GM23338 (cell line): ENCODE measurements at regions not wholly inside any gene's neighbourhood (a gene's known extent, or its start where the extent isn't known, plus 50 kb on each side); places are given as distances from the start of the nearest gene placed in this dataset.

ENCODE experiments used
- REST ChIP-seq: IDR thresholded peaks from one replicate; pipeline ENCODE4 v1.6.1; 2018; ENCODE audit warnings: antibody characterized with exemption; ENCODE audit not compliant: unreplicated experiment
- STAT1 ChIP-seq: IDR thresholded peaks from one replicate; pipeline ENCODE4 v1.6.1; 2016; ENCODE audit warnings: antibody characterized with exemption; ENCODE audit not compliant: unreplicated experiment
- ZNF331 ChIP-seq: fragments of 250-450 bp; sonication (Bioruptor Pico); IDR thresholded peaks from 2 replicates; pipeline ENCODE4 v1.5.0; 2020; ENCODE audit warnings: low read depth, mild to moderate bottlenecking, moderate library complexity
- ZNF462 ChIP-seq: fragments of 250-450 bp; sonication (Bioruptor Pico); IDR thresholded peaks from 2 replicates; pipeline ENCODE4 v1.5.0; 2020; ENCODE audit warnings: mild to moderate bottlenecking, moderate library complexity
- TF ChIP-seq, protein P1 (sequence below): IDR thresholded peaks from 2 replicates; pipeline ENCODE4 v1.6.1; 2016; ENCODE audit warnings: antibody characterized with exemption

DNA sequence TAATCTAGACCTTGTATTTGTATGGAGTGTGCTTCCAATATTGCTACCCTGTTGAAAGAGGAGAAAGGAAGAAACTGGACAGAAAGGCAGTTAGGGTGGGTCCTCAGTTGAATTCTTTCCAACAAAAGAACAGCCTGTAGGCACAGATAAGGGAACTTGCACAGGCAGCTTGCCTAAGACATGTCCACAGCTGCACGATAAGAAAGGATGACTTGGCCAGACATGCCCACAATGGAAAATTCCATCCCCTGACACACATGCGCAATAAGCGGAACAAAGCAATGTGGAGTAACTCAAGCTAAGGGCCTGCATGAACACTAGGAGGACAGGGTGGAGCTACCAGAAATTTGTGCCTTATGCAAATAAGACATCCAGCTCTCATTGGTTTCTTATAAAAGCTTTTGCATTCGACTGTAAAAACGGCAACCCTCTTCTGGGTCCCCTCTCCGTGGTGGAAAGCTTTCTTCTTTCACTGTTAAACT lies 1084.7 kb upstream of the NXPH2 start (continued):
- TF ChIP-seq ZNF462 (CRISPR knock-in tag) = no peak
- TF ChIP-seq REST = no peak
- TF ChIP-seq, protein P1, sequence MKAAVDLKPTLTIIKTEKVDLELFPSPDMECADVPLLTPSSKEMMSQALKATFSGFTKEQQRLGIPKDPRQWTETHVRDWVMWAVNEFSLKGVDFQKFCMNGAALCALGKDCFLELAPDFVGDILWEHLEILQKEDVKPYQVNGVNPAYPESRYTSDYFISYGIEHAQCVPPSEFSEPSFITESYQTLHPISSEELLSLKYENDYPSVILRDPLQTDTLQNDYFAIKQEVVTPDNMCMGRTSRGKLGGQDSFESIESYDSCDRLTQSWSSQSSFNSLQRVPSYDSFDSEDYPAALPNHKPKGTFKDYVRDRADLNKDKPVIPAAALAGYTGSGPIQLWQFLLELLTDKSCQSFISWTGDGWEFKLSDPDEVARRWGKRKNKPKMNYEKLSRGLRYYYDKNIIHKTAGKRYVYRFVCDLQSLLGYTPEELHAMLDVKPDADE = no peak
- TF ChIP-seq ZNF331 = no peak
- TF ChIP-seq STAT1 = no peak
